ENCODE measurements at regions not wholly inside any gene's neighbourhood (a gene's known extent, or its start where the extent isn't known, plus 50 kb on each side); places are given as distances from the start of the nearest gene placed in this dataset.

DNA sequence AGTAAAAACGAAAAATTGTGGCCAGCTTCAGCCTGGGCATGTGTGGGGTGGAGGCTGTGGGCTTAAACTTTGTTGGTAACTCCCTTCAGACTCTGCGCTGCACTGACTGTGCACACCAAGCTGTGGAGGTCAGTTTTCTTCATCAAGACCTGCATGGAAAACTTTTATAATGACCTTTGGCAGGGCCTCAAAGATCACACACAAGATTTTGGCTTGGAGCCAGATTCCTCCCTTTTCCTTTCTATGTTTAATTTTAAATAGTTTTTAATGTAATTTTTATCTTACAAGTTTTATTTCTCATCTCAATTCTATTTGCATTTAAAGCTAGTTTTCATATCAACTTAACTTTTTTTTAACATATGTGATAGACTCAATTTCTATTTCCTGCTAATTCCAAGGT is 1211.1 kb upstream of the CDH18 start:
- DNase-seq (no peak), ATAC-seq (no peak)
- Mint-ChIP-seq H3K4me1 (no peaks in the 10 kb centered on the region), H3K4me3 (no peak overlapping the region), H3K9me3 (ENCODE audit: low read depth) (peaks cover 5% of the 10 kb centered on the region), H3K36me3 (ENCODE audit: low read depth) (no peaks in the 10 kb centered on the region), H3K27me3 (no peaks in the 10 kb centered on the region), H3K27ac (no peak overlapping the region)
- intact Hi-C loops (cut with DNase I, micrococcal nuclease): no loop called here
- CTCF ChIA-PET: no interaction called here
- POLR2A ChIA-PET: no interaction called here

- Mint-ChIP-seq H3K27me3 (no peaks in the 10 kb centered on the region), H3K4me3 (no peak overlapping the region), H3K4me1 (no peaks in the 10 kb centered on the region), H3K27ac (no peak overlapping the region), H3K9me3 (ENCODE audit: low read depth) (peaks cover 5% of the 10 kb centered on the region), H3K36me3 (ENCODE audit: low read depth) (no peaks in the 10 kb centered on the region)
- DNase-seq (no peak), ATAC-seq (no peak)
- intact Hi-C loops (cut with DNase I, micrococcal nuclease): no loop called here
- POLR2A ChIA-PET: no interaction called here
- CTCF ChIA-PET: no interaction called here
These were observed 1207.1 kb upstream of the CDH18 start for GRCh38 chr5:21195145-21195544.

GRCh38 chr5:21185536-21185935 is 1197.5 kb upstream of the CDH18 start:
- POLR2A ChIA-PET: no interaction called here
- ATAC-seq: no peak
- Mint-ChIP-seq H3K36me3 (ENCODE audit: low read depth) (no peaks in the 10 kb centered on the region), H3K9me3 (ENCODE audit: low read depth) (peaks cover 2% of the 10 kb centered on the region), H3K4me1 (no peaks in the 10 kb centered on the region), H3K27me3 (no peaks in the 10 kb centered on the region), H3K27ac (no peak overlapping the region), H3K4me3 (no peak overlapping the region)
- CTCF ChIA-PET: no interaction called here
- no peak for DNase-seq
- intact Hi-C loops (cut with DNase I, micrococcal nuclease): no loop called here

DNA sequence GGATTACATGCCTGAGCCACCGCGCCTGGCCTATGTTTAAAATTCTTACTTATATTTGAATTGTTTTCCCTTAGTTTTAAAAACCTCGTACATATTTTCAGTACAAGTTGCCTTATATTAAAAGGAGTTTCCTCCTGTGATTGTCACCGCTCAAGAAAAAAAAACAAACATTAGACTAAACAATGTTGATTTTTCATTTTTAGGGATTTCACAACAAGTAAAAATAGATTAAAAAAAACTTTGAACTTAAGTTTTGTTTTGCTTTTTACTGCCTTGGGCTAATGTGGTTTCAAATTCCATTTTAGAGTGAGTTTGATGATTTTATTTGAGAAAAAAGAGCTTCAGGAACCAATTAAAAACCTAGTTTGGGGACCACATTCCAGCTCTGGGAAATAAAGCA is 1196.6 kb upstream of the CDH18 start:
- CTCF ChIA-PET: interaction anchor here (1.5 kb wide), 1 partner anchor 19 kb away, joined by 3 read pairs; no protein-coding TSS in a partner anchor
- intact Hi-C loops (cut with DNase I, micrococcal nuclease): no loop called here
- Mint-ChIP-seq H3K4me1 (no peaks in the 10 kb centered on the region), H3K27me3 (no peaks in the 10 kb centered on the region), H3K4me3 (no peak overlapping the region), H3K36me3 (ENCODE audit: low read depth) (no peaks in the 10 kb centered on the region), H3K9me3 (ENCODE audit: low read depth) (peaks cover 2% of the 10 kb centered on the region), H3K27ac (no peak overlapping the region)
- POLR2A ChIA-PET: no interaction called here
- DNase-seq: no peak
- ATAC-seq: no peak

- ChIA-PET CTCF (no interaction called here), POLR2A (no interaction called here)
- no peaks in the 10 kb centered on the region for H3K4me1 Mint-ChIP-seq
- no peak for DNase-seq
- H3K4me3 Mint-ChIP-seq: no peak overlapping the region
- no peaks in the 10 kb centered on the region for H3K27me3 Mint-ChIP-seq
- no peaks in the 10 kb centered on the region for H3K36me3 Mint-ChIP-seq (ENCODE audit: low read depth)
- H3K9me3 Mint-ChIP-seq (ENCODE audit: low read depth): no peaks in the 10 kb centered on the region
- H3K27ac Mint-ChIP-seq: no peak overlapping the region
- intact Hi-C loops (cut with DNase I, micrococcal nuclease): no loop called here
- no peak for ATAC-seq
These were observed 1193.7 kb upstream of the CDH18 start for GRCh38 chr5:21181609-21182125.

DNA sequence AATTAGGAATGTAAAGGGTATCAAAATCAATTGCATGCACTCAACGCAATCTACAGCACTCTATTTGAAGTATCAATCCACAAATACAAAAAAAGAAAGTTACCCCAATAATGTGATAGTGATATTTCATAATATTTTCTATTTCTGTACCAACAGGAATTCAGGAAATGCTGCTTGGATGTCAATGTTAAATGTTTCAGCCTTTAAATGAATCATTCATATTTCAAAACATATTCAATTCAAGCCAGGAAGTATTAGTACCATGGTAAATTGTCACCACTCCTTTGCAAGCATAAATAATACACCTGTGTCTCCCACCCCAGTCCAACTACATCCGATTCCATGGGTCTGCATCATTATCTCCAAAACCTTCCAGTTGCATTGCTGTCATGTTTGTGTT is 1185.5 kb upstream of the CDH18 start:
- H3K27ac Mint-ChIP-seq: no peak overlapping the region
- H3K9me3 Mint-ChIP-seq (ENCODE audit: low read depth): peaks cover 5% of the 10 kb centered on the region
- no peaks in the 10 kb centered on the region for H3K27me3 Mint-ChIP-seq
- ChIA-PET POLR2A (no interaction called here), CTCF (no interaction called here)
- no peaks in the 10 kb centered on the region for H3K4me1 Mint-ChIP-seq
- no peak for ATAC-seq
- DNase-seq: no peak
- intact Hi-C loops (cut with DNase I, micrococcal nuclease): no loop called here
- H3K4me3 Mint-ChIP-seq: no peak overlapping the region
- no peaks in the 10 kb centered on the region for H3K36me3 Mint-ChIP-seq (ENCODE audit: low read depth)

DNA sequence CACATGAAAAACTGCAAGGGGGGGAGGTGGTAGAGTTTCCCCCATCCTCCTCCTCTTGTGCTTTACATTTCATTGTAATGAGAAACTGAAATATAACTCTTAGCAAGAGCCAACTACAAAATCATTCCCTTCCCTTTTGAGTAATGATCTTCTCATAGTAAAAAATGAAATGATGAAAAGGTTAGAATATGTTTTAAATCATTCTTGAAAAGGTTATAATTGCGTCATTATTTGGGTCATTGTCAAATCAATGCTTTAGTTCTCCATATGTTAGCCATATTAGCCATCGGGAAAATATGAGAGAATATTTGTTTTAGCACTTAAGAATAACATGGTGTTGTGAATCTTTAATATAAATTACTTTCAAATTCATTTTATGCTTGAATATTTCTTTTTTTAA is 1185.0 kb upstream of the CDH18 start:
- ATAC-seq (no peak), DNase-seq (no peak)
- Mint-ChIP-seq H3K27me3 (no peaks in the 10 kb centered on the region), H3K4me1 (no peaks in the 10 kb centered on the region), H3K36me3 (ENCODE audit: low read depth) (no peaks in the 10 kb centered on the region), H3K4me3 (no peak overlapping the region), H3K27ac (no peak overlapping the region), H3K9me3 (ENCODE audit: low read depth) (peaks cover 5% of the 10 kb centered on the region)
- ChIA-PET POLR2A (no interaction called here), CTCF (no interaction called here)
- intact Hi-C loops (cut with DNase I, micrococcal nuclease): no loop called here

- ATAC-seq (no peak), DNase-seq (no peak)
- peaks cover 5% of the 10 kb centered on the region for H3K9me3 Mint-ChIP-seq (ENCODE audit: low read depth)
- POLR2A ChIA-PET: no interaction called here
- no peaks in the 10 kb centered on the region for H3K4me1 Mint-ChIP-seq
- no peaks in the 10 kb centered on the region for H3K36me3 Mint-ChIP-seq (ENCODE audit: low read depth)
- CTCF ChIA-PET: no interaction called here
- no peaks in the 10 kb centered on the region for H3K27me3 Mint-ChIP-seq
- no peak overlapping the region for H3K27ac Mint-ChIP-seq
- intact Hi-C loops (cut with DNase I, micrococcal nuclease): no loop called here
- no peak overlapping the region for H3K4me3 Mint-ChIP-seq
These were observed 1183.0 kb upstream of the CDH18 start for GRCh38 chr5:21171038-21171437.

DNA sequence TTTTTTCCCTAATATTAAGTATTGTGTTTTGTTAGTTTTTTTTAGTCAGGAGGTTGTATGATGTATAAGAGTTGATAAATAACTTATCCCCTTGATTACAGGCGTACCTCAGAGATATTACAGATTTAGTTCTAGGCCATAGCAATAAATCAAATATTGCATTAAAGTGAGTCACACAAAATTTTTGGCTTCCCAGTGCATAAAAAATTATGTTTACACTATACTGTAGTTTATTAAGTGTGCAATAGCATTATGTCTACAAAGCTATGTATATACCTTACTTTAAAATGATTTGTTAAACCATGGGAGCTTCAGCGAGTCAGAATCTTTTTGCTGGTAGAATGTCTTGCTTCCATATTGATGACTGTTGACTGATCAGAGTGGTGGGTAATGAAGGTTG is 1180.6 kb upstream of the CDH18 start:
- CTCF ChIA-PET: no interaction called here
- DNase-seq (no peak), ATAC-seq (no peak)
- no peaks in the 10 kb centered on the region for H3K27me3 Mint-ChIP-seq
- no peaks in the 10 kb centered on the region for H3K36me3 Mint-ChIP-seq (ENCODE audit: low read depth)
- POLR2A ChIA-PET: no interaction called here
- H3K4me1 Mint-ChIP-seq: no peaks in the 10 kb centered on the region
- H3K9me3 Mint-ChIP-seq (ENCODE audit: low read depth): peaks cover 13% of the 10 kb centered on the region
- H3K4me3 Mint-ChIP-seq: no peak overlapping the region
- no peak overlapping the region for H3K27ac Mint-ChIP-seq
- intact Hi-C loops (cut with DNase I, micrococcal nuclease): no loop called here

GRCh38 chr5:21165344-21165743 is 1177.3 kb upstream of the CDH18 start:
- Mint-ChIP-seq H3K9me3 (ENCODE audit: low read depth) (peaks cover 13% of the 10 kb centered on the region), H3K27ac (no peak overlapping the region), H3K36me3 (ENCODE audit: low read depth) (no peaks in the 10 kb centered on the region), H3K4me1 (no peaks in the 10 kb centered on the region), H3K27me3 (no peaks in the 10 kb centered on the region), H3K4me3 (no peak overlapping the region)
- ATAC-seq (no peak), DNase-seq (no peak)
- POLR2A ChIA-PET: no interaction called here
- intact Hi-C loops (cut with DNase I, micrococcal nuclease): no loop called here
- CTCF ChIA-PET: no interaction called here

GRCh38 chr5:21164425-21164824 is 1176.4 kb upstream of the CDH18 start:
- intact Hi-C loops (cut with DNase I, micrococcal nuclease): no loop called here
- ATAC-seq (no peak), DNase-seq (no peak)
- Mint-ChIP-seq H3K4me1 (no peaks in the 10 kb centered on the region), H3K4me3 (no peak overlapping the region), H3K27ac (no peak overlapping the region), H3K36me3 (ENCODE audit: low read depth) (no peaks in the 10 kb centered on the region), H3K27me3 (no peaks in the 10 kb centered on the region), H3K9me3 (ENCODE audit: low read depth) (peaks cover 13% of the 10 kb centered on the region)
- POLR2A ChIA-PET: no interaction called here
- CTCF ChIA-PET: no interaction called here

DNA sequence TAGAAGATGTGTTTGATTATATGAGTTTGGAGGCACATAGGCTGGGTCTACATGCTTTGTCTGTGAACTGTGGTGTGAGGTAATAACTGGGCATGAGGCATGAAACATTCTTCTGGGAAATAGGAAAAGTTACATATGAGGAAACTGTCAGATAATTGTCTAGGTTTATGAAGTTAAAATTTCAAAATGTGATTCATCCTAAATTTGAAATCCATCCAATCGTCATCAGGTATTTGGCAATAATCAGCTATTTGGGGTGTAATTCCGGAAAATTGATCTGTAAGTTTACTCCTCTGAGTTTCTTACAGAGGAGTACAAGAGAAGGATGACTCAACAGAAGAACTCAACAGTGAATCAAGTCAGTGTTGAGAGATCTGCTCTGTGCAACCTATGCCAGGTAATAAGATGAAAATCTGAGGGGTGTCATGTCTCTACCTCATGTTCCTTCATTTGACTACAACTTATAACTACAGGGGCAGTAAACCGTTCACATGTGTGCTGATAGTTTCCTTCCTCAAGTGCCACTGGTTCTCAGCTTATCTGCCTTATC is 1171.6 kb upstream of the CDH18 start:
- intact Hi-C loops (cut with DNase I, micrococcal nuclease): no loop called here
- H3K27ac Mint-ChIP-seq: no peak overlapping the region
- no peaks in the 10 kb centered on the region for H3K36me3 Mint-ChIP-seq (ENCODE audit: low read depth)
- H3K27me3 Mint-ChIP-seq: no peaks in the 10 kb centered on the region
- ATAC-seq (no peak), DNase-seq (no peak)
- CTCF ChIA-PET: interaction anchor here (0.6 kb wide), 1 partner anchor 11 kb away, joined by 3 read pairs; no protein-coding TSS in a partner anchor
- no peaks in the 10 kb centered on the region for H3K4me1 Mint-ChIP-seq
- POLR2A ChIA-PET: interaction anchor here (0.7 kb wide), 1 partner anchor 88 kb away, joined by 7 read pairs; no protein-coding TSS in a partner anchor
- H3K9me3 Mint-ChIP-seq (ENCODE audit: low read depth): peaks cover 10% of the 10 kb centered on the region
- H3K4me3 Mint-ChIP-seq: no peak overlapping the region

DNA sequence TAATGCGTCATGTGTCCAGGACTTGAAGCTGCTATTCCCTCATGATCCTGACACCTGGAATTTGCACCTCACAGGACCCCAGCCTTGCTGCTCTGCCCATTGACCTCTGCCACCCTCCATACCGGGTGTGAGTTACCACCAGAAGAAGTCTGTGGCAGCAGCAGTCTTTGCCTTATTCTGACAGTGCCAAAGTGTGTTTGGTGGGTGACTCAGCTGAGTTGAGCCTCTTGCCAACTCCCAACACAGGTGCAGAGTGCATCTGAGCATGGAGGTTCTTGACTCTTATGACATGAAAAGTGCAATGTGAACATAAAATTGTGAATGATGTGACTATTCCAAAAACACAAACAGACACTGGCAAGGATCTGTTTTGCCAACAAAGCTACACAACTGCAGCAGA is 1166.5 kb upstream of the CDH18 start:
- intact Hi-C loops (cut with DNase I, micrococcal nuclease): no loop called here
- Mint-ChIP-seq H3K9me3 (ENCODE audit: low read depth) (peaks cover 11% of the 10 kb centered on the region), H3K27me3 (no peaks in the 10 kb centered on the region), H3K36me3 (ENCODE audit: low read depth) (no peaks in the 10 kb centered on the region), H3K4me1 (no peaks in the 10 kb centered on the region), H3K4me3 (no peak overlapping the region), H3K27ac (no peak overlapping the region)
- POLR2A ChIA-PET: no interaction called here
- DNase-seq (no peak), ATAC-seq (no peak)
- CTCF ChIA-PET: no interaction called here

Data from activated CD4-positive, alpha-beta T cell treated with anti-CD3 and anti-CD28 coated beads for 36 hours (primary cell).